Type B pancreatic cell (in vitro differentiated cells): ENCODE measurements at regions not wholly inside any gene's neighbourhood (a gene's known extent, or its start where the extent isn't known, plus 50 kb on each side); places are given as distances from the start of the nearest gene placed in this dataset.

ENCODE experiments used
- DNase-seq: peaks from one replicate; pipeline ENCODE4 v3.0.0; 2021; ENCODE audit warnings: mixed read lengths; ENCODE audit not compliant: unreplicated experiment; ENCODE audit errors: extremely low spot score
- H3K27ac Mint-ChIP-seq: 2 replicates; pipeline ENCODE4 v1.8.0; 2021; ENCODE audit warnings: mild to moderate bottlenecking, mixed read lengths
- H3K27me3 Mint-ChIP-seq: 2 replicates; pipeline ENCODE4 v1.8.0; 2021; ENCODE audit warnings: mixed read lengths
- H3K36me3 Mint-ChIP-seq: 2 replicates; pipeline ENCODE4 v1.8.0; 2021; ENCODE audit warnings: mixed read lengths
- H3K4me1 Mint-ChIP-seq: one replicate; pipeline ENCODE4 v1.8.0; 2021; ENCODE audit warnings: mixed read lengths; ENCODE audit not compliant: unreplicated experiment
- H3K4me3 Mint-ChIP-seq: 2 replicates; pipeline ENCODE4 v1.8.0; 2021; ENCODE audit warnings: mild to moderate bottlenecking, mixed read lengths
- H3K9me3 Mint-ChIP-seq: 2 replicates; pipeline ENCODE4 v1.8.0; 2021; ENCODE audit warnings: mixed read lengths
- CTCF ChIP-seq: fragments of 200-600 bp; sonication (generic); conservative IDR thresholded peaks from 2 replicates; pipeline ENCODE4 v1.5.0; 2021; ENCODE audit warnings: antibody characterized with exemption, mild to moderate bottlenecking

GRCh38 chr13:80975903-80976302, 635.0 kb upstream of the SPRY2 start:
- Mint-ChIP-seq H3K4me3 (no peak overlapping the region), H3K4me1 (no peaks in the 10 kb centered on the region), H3K27me3 (no peaks in the 10 kb centered on the region), H3K36me3 (no peaks in the 10 kb centered on the region), H3K9me3 (no peaks in the 10 kb centered on the region), H3K27ac (no peak overlapping the region)
- no peak for DNase-seq
- TF ChIP-seq CTCF = no peak

GRCh38 chr13:80973721-80974120, 632.8 kb upstream of the SPRY2 start:
- TF ChIP-seq CTCF = no peak
- Mint-ChIP-seq H3K27ac (no peak overlapping the region), H3K36me3 (no peaks in the 10 kb centered on the region), H3K4me3 (no peak overlapping the region), H3K9me3 (no peaks in the 10 kb centered on the region), H3K4me1 (no peaks in the 10 kb centered on the region), H3K27me3 (no peaks in the 10 kb centered on the region)
- no peak for DNase-seq

- DNase-seq = no peak
- Mint-ChIP-seq H3K36me3 (no peaks in the 10 kb centered on the region), H3K27ac (no peak overlapping the region), H3K4me3 (no peak overlapping the region), H3K9me3 (no peaks in the 10 kb centered on the region), H3K4me1 (no peaks in the 10 kb centered on the region), H3K27me3 (no peaks in the 10 kb centered on the region)
- no peak for TF ChIP-seq CTCF
Observed at GRCh38 chr13:80972857-80973478, 632.0 kb upstream of the SPRY2 start.

GRCh38 chr13:80965097-80965496, 624.2 kb upstream of the SPRY2 start:
- H3K9me3 Mint-ChIP-seq = no peaks in the 10 kb centered on the region
- no peaks in the 10 kb centered on the region for H3K4me1 Mint-ChIP-seq
- H3K27ac Mint-ChIP-seq = no peak overlapping the region
- no peaks in the 10 kb centered on the region for H3K27me3 Mint-ChIP-seq
- no peaks in the 10 kb centered on the region for H3K36me3 Mint-ChIP-seq
- TF ChIP-seq CTCF = no peak
- no peak for DNase-seq
- H3K4me3 Mint-ChIP-seq = no peak overlapping the region

- H3K36me3 Mint-ChIP-seq = no peaks in the 10 kb centered on the region
- no peaks in the 10 kb centered on the region for H3K9me3 Mint-ChIP-seq
- no peak overlapping the region for H3K4me3 Mint-ChIP-seq
- H3K27ac Mint-ChIP-seq = no peak overlapping the region
- no peaks in the 10 kb centered on the region for H3K4me1 Mint-ChIP-seq
- no peak for DNase-seq
- H3K27me3 Mint-ChIP-seq = no peaks in the 10 kb centered on the region
- TF ChIP-seq CTCF = no peak
Observed at GRCh38 chr13:80962855-80963254, 621.9 kb upstream of the SPRY2 start.

- H3K4me3 Mint-ChIP-seq = no peak overlapping the region
Observed at GRCh38 chr13:80962173-80962572, 621.2 kb upstream of the SPRY2 start.

More at GRCh38 chr13:80962173-80962572, 621.2 kb upstream of the SPRY2 start:
- DNase-seq = no peak
- no peak for TF ChIP-seq CTCF
- no peaks in the 10 kb centered on the region for H3K9me3 Mint-ChIP-seq
- H3K4me1 Mint-ChIP-seq = no peaks in the 10 kb centered on the region
- no peaks in the 10 kb centered on the region for H3K27me3 Mint-ChIP-seq
- H3K27ac Mint-ChIP-seq = no peak overlapping the region
- H3K36me3 Mint-ChIP-seq = no peaks in the 10 kb centered on the region
